Natural killer cell (primary cell): ENCODE measurements at regions not wholly inside any gene's neighbourhood (a gene's known extent, or its start where the extent isn't known, plus 50 kb on each side); places are given as distances from the start of the nearest gene placed in this dataset.

Experiments
- ATAC-seq, 3 donors: fragments of 150-1000 bp in 2 of 3; fragments of 200-7000 bp in 1 of 3; cut with Tn5 transposase; 1 replicate in 1 of 3; 2 replicates in 2 of 3; pipeline ENCODE4 v1.10.0; 2021; ENCODE audit warnings: mild to moderate bottlenecking in 2 of 3, moderate library complexity in 2 of 3
- DNase-seq, 2 donors: peaks; one replicate each; pipeline versions ENCODE4 v3.0.0 to v3.0.0-alpha.2; 2013 to 2021; ENCODE audit warnings: mixed read lengths in 1 of 2
- H3K27ac ChIP-seq: one replicate; pipeline ENCODE4 v1.5.1; 2013; ENCODE audit warnings: mild to moderate bottlenecking, low read length
- H3K27me3 ChIP-seq: one replicate; pipeline ENCODE4 v1.6.1; 2013; ENCODE audit warnings: low read length; ENCODE audit not compliant: control insufficient read depth, insufficient read depth
- H3K36me3 ChIP-seq: one replicate; pipeline ENCODE4 v1.6.1; 2013; ENCODE audit warnings: low read length; ENCODE audit not compliant: control insufficient read depth, insufficient read depth
- H3K4me1 ChIP-seq: one replicate; pipeline ENCODE4 v1.6.1; 2013; ENCODE audit warnings: low read length; ENCODE audit not compliant: control insufficient read depth, insufficient read depth
- H3K4me3 ChIP-seq: one replicate; pipeline ENCODE4 v1.5.1; 2013; ENCODE audit warnings: low read length
- H3K9me3 ChIP-seq: one replicate; pipeline ENCODE4 v1.6.1; 2013; ENCODE audit warnings: low read length; ENCODE audit not compliant: control insufficient read depth, insufficient read depth
- H3K27ac Mint-ChIP-seq, 2 donors: one replicate each; pipeline ENCODE4 v1.8.0; 2022; ENCODE audit warnings: mild to moderate bottlenecking in 2 of 2, mixed read lengths in 2 of 2, moderate library complexity in 1 of 2
- H3K27me3 Mint-ChIP-seq, 2 donors: one replicate each; pipeline ENCODE4 v1.8.0; 2022; ENCODE audit warnings: low read depth in 2 of 2, mixed read lengths in 2 of 2
- H3K36me3 Mint-ChIP-seq: one replicate; pipeline ENCODE4 v1.8.0; 2022; ENCODE audit warnings: mixed read lengths
- H3K4me1 Mint-ChIP-seq, 2 donors: one replicate each; pipeline ENCODE4 v1.8.0; 2022; ENCODE audit warnings: mixed read lengths in 2 of 2
- H3K4me3 Mint-ChIP-seq: one replicate; pipeline ENCODE4 v1.8.0; 2022; ENCODE audit warnings: mild to moderate bottlenecking, moderate library complexity, mixed read lengths
- H3K9me3 Mint-ChIP-seq, 2 donors: one replicate each; pipeline ENCODE4 v1.8.0; 2022; ENCODE audit warnings: mixed read lengths in 2 of 2
- CTCF ChIP-seq: fragments of 200-600 bp; IDR thresholded peaks from one replicate; pipeline ENCODE4 v1.8.0; 2022; ENCODE audit warnings: antibody characterized with exemption
- WGBS: methylation state at CpG from one replicate; pipeline ENCODE4 v1.1.7; 2013; ENCODE audit warnings: missing lambda C conversion rate; ENCODE audit not compliant: insufficient coverage; 5-methylcytosine and 5-hydroxymethylcytosine counted together
- intact Hi-C: fragments of 100-400 bp; cut with micrococcal nuclease; formaldehyde crosslinking; loops from one replicate; pipeline ENCODE4 v1.14.2; 2022

- intact Hi-C loops: no loop called here
- no peaks in the 10 kb centered on the region for H3K36me3 Mint-ChIP-seq
- H3K9me3 ChIP-seq: no peaks in the 10 kb centered on the region
- H3K4me1 Mint-ChIP-seq: no peaks in the 10 kb centered on the region
- H3K4me3 Mint-ChIP-seq: no peak overlapping the region
- H3K4me1 ChIP-seq: no peaks in the 10 kb centered on the region
- H3K9me3 Mint-ChIP-seq: peaks cover 6 to 7% of the 10 kb centered on the region in 2 donors
- DNase-seq (no peak), ATAC-seq (no peak)
- H3K27ac ChIP-seq: no peak overlapping the region
- H3K36me3 ChIP-seq: no peaks in the 10 kb centered on the region
- no peaks in the 10 kb centered on the region for H3K27me3 Mint-ChIP-seq
- TF ChIP-seq CTCF: no peak
- no peaks in the 10 kb centered on the region for H3K27me3 ChIP-seq
- no peak overlapping the region for H3K27ac Mint-ChIP-seq
- H3K4me3 ChIP-seq: no peak overlapping the region
Observed at GRCh38 chr4:103778221-103778620, 58.4 kb upstream of the TACR3 start.

GRCh38 chr4:103774326-103774825 lies 54.6 kb upstream of the TACR3 start:
- TF ChIP-seq CTCF: no peak
- H3K27me3 Mint-ChIP-seq: no peaks in the 10 kb centered on the region
- no peaks in the 10 kb centered on the region for H3K36me3 ChIP-seq
- H3K36me3 Mint-ChIP-seq: no peaks in the 10 kb centered on the region
- H3K27ac Mint-ChIP-seq: no peak overlapping the region
- no peaks in the 10 kb centered on the region for H3K4me1 Mint-ChIP-seq
- no peak for ATAC-seq
- H3K4me3 Mint-ChIP-seq: no peak overlapping the region
- H3K4me3 ChIP-seq: no peak overlapping the region
- no peaks in the 10 kb centered on the region for H3K27me3 ChIP-seq
- 71% methylated on average over 6 of the region's 7 CpGs for WGBS
- no peak overlapping the region for H3K27ac ChIP-seq
- H3K9me3 ChIP-seq: no peaks in the 10 kb centered on the region
- H3K9me3 Mint-ChIP-seq: peaks cover 7 to 11% of the 10 kb centered on the region in 2 donors
- no peak for DNase-seq
- intact Hi-C loops: no loop called here
- H3K4me1 ChIP-seq: no peaks in the 10 kb centered on the region

DNA sequence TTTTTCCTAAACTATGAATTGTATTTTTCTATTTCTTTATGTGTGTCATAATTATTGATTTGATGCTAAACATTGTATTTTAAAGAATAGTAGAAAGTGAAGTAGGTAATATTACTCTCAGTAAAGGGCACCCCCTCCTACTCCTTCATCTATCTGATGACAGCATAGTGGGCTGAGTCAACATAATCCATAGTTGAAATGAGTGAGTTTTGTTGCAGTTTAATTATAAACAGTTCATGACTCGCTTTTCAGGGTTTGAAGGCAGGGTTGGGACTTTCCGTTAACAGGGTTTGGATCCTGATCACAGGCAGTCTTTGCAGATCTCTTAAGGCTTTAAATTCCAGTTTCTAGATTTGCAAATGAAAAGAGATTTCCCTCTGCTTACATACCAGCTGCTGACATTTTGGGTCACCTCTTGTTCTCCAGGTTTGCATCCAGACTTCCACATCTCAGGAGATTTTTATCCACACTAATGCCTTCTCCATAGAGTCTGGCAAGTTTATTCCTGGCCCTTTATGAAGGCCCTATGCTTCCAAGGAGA lies 54.0 kb upstream of the TACR3 start:
- Mint-ChIP-seq H3K27ac (no peak overlapping the region), H3K36me3 (no peaks in the 10 kb centered on the region), H3K4me3 (no peak overlapping the region), H3K27me3 (no peaks in the 10 kb centered on the region), H3K9me3 (peaks cover 7 to 10% of the 10 kb centered on the region in 2 donors), H3K4me1 (no peaks in the 10 kb centered on the region)
- ATAC-seq (no peak), DNase-seq (no peak)
- 95% methylated on average over 2 of the region's 2 CpGs for WGBS
- H3K9me3 ChIP-seq: no peaks in the 10 kb centered on the region
- no peak overlapping the region for H3K4me3 ChIP-seq
- H3K36me3 ChIP-seq: no peaks in the 10 kb centered on the region
- intact Hi-C loops: no loop called here
- TF ChIP-seq CTCF: no peak
- H3K27me3 ChIP-seq: no peaks in the 10 kb centered on the region
- H3K4me1 ChIP-seq: no peaks in the 10 kb centered on the region
- H3K27ac ChIP-seq: no peak overlapping the region
